GM12891 (cell line): ENCODE measurements at regions not wholly inside any gene's neighbourhood (a gene's known extent, or its start where the extent isn't known, plus 50 kb on each side); places are given as distances from the start of the nearest gene placed in this dataset.

Source experiments
- POLR2A ChIP-seq: IDR thresholded peaks from 2 replicates; pipeline ENCODE4 v1.6.1; 2011; ENCODE audit warnings: low read depth, low read length, control low read depth
- POLR2AphosphoS5 ChIP-seq: IDR thresholded peaks from 2 replicates; pipeline ENCODE4 v1.6.1; 2011; ENCODE audit warnings: low read depth, low read length, control low read depth

DNA sequence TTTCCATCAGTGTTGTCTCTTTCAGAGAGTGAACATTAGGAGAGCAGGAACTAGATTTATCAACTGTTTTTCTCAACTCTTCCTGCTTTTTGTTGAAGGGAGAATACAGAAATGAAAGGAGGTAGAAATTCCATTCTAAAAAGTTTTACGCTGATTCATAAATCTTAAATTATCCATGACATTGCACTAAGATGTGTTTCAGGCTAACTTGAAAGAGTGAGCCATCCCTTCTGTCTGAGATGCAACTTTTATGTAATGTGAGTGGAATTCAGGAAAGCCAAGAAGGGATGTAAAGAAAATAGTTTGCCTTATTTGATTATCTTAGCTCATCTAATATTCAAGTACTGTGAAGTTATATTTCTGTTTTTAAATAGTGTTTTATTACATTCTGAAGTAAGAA is 349.5 kb upstream of the RGS6 start:
- TF ChIP-seq POLR2A, result no peak
- TF ChIP-seq POLR2AphosphoS5, result no peak
